ENCODE measurements at regions not wholly inside any gene's neighbourhood (a gene's known extent, or its start where the extent isn't known, plus 50 kb on each side); places are given as distances from the start of the nearest gene placed in this dataset.

GRCh38 chr18:6504605-6505497, 90.1 kb upstream of the L3MBTL4 start (continued):
- TF ChIP-seq ZNF317 (CRISPR knock-in tag; IDR thresholded peaks at IDR 0.05; ENCODE audit: borderline replicate concordance, low read depth): no peak

GRCh38 chr18:6505498-6505875, 90.8 kb upstream of the L3MBTL4 start:
- no peak for ATAC-seq
- Mint-ChIP-seq H3K4me1 (peaks cover 32% of the 10 kb centered on the region), H3K36me3 (no peaks in the 10 kb centered on the region), H3K27me3 (ENCODE audit: low read depth) (no peaks in the 10 kb centered on the region), H3K4me3 (no peak overlapping the region), H3K27ac (no peak overlapping the region), H3K9me3 (no peaks in the 10 kb centered on the region)
- no peak for TF ChIP-seq ZNF396 (CRISPR knock-in tag; IDR thresholded peaks at IDR 0.05; ENCODE audit: borderline replicate concordance)
- TF ChIP-seq AR (CRISPR knock-in tag; IDR thresholded peaks at IDR 0.05): no peak
- TF ChIP-seq ATF3 (CRISPR knock-in tag; conservative IDR thresholded peaks at IDR 0.05): no peak
- TF ChIP-seq NFATC4 (CRISPR knock-in tag; IDR thresholded peaks at IDR 0.05): no peak
- no peak for TF ChIP-seq NR1H2 (CRISPR knock-in tag; IDR thresholded peaks at IDR 0.05)
- no peak for TF ChIP-seq IRF2 (CRISPR knock-in tag; IDR thresholded peaks at IDR 0.05; ENCODE audit: borderline replicate concordance, low read depth)
- no peak for TF ChIP-seq ARID4B (CRISPR knock-in tag; IDR thresholded peaks at IDR 0.05; ENCODE audit: borderline replicate concordance)
- TF ChIP-seq PRDM15 (CRISPR knock-in tag; IDR thresholded peaks at IDR 0.05): no peak
- no peak for TF ChIP-seq ATF1 (CRISPR knock-in tag; IDR thresholded peaks at IDR 0.05)
- TF ChIP-seq NR3C1 (CRISPR knock-in tag; conservative IDR thresholded peaks at IDR 0.05; ENCODE audit: low read depth): no peak
- TF ChIP-seq MXD4 (CRISPR knock-in tag; IDR thresholded peaks at IDR 0.05; ENCODE audit: borderline replicate concordance): no peak
- no peak for TF ChIP-seq E2F5 (CRISPR knock-in tag; IDR thresholded peaks at IDR 0.05)
- no peak for TF ChIP-seq NR2C2 (CRISPR knock-in tag; IDR thresholded peaks at IDR 0.05)
- TF ChIP-seq ZSCAN18 (CRISPR knock-in tag; IDR thresholded peaks at IDR 0.05): no peak
- TF ChIP-seq ESRRA (CRISPR knock-in tag; IDR thresholded peaks at IDR 0.05; ENCODE audit: borderline replicate concordance): no peak
- TF ChIP-seq ZNF512 (CRISPR knock-in tag; IDR thresholded peaks at IDR 0.05; ENCODE audit: borderline replicate concordance): no peak
- POLR2A ChIA-PET: no interaction called here
- CTCF ChIA-PET: interaction anchor here (1.1 kb wide), 1 partner anchor 16 kb away, joined by 5 read pairs; no protein-coding TSS in a partner anchor
- DNase-seq (ENCODE audit: low spot score): no peak
